HPDE6-E6E7 (cell line): ENCODE measurements at regions not wholly inside any gene's neighbourhood (a gene's known extent, or its start where the extent isn't known, plus 50 kb on each side); places are given as distances from the start of the nearest gene placed in this dataset.
A peak's percentile ranks its signal among the peaks of the same experiment; 100 is the strongest.

ENCODE experiments used
- DNase-seq: peaks from one replicate; pipeline ENCODE4 v3.0.0; 2011; ENCODE audit warnings: missing footprints; ENCODE audit errors: extremely low spot score

GRCh38 chr2:47315475-47315874 is 53.6 kb upstream of the EPCAM start:
- DNase-seq: no peak

GRCh38 chr2:47313728-47314127 is 55.4 kb upstream of the EPCAM start:
- DNase-seq: no peak

GRCh38 chr2:47313141-47313691 is 55.9 kb upstream of the EPCAM start:
- peak; percentile 92 for DNase-seq

- no peak for DNase-seq
Observed at GRCh38 chr2:47312491-47312850, 56.6 kb upstream of the EPCAM start.

- DNase-seq: no peak
Observed at GRCh38 chr2:47311764-47312490, 57.2 kb upstream of the EPCAM start.

DNA sequence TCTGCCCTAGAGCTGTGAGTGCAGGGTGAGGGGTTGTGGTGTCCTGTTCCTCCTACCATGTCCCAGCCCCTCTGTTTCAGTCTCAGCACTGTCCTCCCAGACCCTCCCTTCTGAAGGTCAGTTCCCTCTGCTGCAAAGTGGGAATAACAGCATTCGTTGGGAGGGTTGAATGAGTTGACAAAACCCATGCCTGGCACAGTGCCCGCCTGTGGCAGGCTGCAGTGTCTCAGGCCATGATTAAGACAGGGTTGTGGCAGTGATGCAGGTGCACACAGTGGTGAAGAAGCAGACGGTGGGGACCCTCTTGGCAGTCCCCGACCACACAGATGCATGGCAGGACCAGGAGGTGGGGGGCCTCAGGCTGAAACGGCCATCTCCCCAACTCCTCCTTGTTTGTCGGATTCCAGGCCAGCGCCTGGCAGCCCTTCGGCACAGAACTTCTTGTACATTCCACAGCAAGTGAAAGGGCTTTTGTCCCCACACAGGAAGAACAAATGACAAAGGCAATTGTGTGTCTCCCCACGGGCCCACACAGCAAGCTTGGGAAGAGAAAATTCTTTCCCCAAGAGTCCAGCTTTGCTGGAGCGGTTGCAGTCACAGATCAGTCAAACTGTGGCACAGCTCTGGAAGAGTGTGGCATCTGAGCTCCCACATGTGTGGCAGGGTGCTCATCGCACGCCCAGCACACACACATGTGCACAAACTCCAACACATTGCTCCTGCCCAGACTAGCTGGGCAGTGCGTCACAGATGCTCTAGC is 58.1 kb upstream of the EPCAM start:
- DNase-seq: no peak

DNA sequence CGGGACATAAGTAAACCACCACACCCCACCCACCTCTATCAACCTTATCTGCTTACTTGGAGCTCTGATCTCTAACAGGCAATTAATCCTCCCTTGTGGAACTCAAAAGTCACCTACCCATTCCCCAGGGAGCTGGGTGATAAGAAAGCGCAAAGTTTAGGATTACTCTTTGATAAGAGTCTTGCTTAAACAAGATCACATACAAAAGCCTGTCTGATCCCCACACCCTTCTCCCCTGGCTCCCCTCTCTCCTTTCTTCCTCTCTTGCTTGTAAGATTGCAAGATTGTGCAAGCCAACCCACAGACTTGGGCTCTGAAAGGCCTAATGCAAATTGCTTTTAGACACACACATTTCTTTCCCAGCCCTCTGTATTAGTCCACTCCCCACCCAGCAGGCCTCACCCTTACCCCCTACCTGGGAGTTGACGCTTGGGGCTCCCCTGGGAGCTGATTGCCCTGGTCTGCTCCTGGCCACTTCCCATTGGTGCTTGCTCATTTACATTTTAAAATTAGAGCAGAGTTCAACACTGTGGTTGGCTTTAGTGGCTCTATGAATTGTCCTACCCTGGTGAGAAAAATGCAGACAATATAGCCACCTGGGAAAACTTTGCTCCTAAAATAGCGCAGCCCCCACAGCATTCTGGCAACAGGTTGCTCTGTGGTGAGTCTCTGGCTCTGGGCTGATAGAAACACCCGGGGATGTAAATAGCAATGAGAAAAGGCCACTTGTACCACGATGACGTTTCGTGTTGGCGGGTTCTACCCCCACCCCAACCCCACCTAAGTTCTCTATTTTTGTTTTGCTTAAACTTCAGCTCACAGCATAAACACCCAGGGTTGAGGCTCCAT is 58.9 kb upstream of the EPCAM start:
- DNase-seq: no peak

DNA sequence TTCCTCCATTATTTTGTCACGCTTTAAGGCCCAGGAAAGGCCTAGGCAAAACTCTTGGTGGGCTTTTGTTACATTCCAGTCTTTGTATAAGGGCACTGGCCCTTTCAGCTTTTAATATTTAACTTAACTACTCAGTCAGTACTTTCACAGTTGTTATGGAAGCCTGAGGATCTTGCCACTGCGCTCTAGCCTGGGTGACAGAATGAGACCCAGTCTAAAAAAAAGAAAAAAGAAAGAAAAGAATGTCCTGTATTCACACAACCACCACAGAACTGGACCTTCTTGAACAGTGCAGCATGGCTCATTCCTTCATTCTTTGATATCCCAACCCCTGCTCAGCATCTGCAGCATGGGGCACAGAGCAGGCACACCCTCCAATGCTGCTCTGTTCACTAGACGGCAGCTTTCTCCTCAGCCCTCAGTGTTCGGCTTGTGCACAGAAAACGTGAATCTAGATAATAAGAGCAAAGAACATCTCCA is 59.6 kb upstream of the EPCAM start:
- no peak for DNase-seq

GRCh38 chr2:47307066-47307465 is 62.0 kb upstream of the EPCAM start:
- no peak for DNase-seq

DNA sequence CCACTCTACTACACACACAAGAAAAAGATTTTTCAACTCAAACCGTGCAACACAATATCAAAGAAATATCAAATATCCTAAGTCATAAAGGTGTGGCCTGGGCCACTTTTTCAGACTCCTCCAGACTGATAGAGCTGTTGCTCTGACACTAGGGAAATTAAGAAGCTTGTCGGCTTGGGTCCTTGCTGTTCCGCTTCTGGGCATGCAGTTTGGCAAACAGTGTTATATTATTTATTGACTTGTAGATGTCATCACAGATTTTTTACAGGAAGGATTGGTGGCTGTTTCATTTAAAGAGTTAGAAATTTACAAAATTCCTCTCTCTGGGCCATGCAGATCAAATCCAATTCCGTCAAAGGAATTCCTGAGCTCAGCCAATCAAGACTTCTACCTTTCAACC is 64.5 kb upstream of the EPCAM start:
- no peak for DNase-seq

- DNase-seq: no peak
Observed at GRCh38 chr2:47303341-47304148, 65.6 kb upstream of the EPCAM start.

- DNase-seq: no peak
Observed at GRCh38 chr2:47302308-47302707, 66.8 kb upstream of the EPCAM start.

DNA sequence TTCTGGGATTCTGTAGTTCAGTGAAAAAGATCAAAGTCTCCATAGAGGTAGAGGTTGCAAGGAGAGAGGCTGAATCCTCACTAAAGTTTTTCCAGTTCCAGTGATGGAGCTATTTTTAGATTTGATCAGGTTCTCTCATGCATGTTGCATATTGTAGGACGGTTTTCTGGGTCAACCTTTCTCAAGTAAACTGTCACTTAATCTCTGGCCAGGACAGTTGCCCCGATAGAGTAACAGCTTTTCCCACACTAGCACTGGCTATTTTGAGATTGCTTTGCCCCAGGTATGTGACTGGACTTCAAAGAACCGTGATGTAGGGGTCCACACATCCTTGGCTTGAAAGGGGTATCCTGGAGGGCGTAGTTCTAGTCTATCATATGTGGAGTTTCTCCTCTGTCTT is 67.4 kb upstream of the EPCAM start:
- DNase-seq: no peak

GRCh38 chr2:47301277-47301618 is 67.9 kb upstream of the EPCAM start:
- no peak for DNase-seq

DNA sequence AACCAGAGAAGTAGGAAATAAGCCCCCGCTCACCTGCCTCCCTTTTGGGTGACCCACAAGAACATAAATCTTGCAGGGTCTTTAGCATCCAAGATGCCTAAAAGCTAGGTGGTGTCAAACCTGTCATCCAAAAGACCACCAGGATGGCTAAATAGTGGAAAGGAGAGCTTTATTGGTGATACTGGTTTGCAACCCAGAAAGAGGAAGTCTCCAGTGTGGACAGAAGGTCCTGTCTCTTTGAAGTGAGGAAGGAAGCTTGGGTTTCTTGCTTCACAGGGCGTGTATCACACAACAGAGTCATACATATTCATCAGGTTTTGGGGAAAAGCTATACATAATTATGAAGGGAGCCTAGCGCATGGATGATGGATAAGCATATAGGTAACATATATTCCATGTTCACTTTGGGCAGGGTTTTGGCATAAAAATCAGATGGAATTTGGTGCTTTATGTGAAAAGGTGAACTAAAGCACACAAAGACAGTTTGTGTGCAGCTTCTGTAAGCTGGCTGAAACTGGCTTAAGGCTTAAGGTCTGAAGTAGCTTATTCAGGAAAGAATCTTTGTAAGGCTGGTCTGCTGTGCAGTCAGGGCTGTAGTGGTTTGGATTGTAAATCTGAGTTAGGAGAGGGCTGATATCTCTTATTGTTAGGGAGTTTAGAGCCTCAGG is 68.4 kb upstream of the EPCAM start:
- DNase-seq: no peak

GRCh38 chr2:47300081-47300480 is 69.0 kb upstream of the EPCAM start:
- no peak for DNase-seq

- DNase-seq: no peak
Observed at GRCh38 chr2:47299555-47299954, 69.6 kb upstream of the EPCAM start.

- no peak for DNase-seq
Observed at GRCh38 chr2:47298771-47299170, 70.3 kb upstream of the EPCAM start.

- no peak for DNase-seq
Observed at GRCh38 chr2:47297767-47298425, 71.2 kb upstream of the EPCAM start.

- no peak for DNase-seq
Observed at GRCh38 chr2:47295981-47296635, 73.0 kb upstream of the EPCAM start.
